Kidney epithelial cell (primary cell): ENCODE measurements at regions not wholly inside any gene's neighbourhood (a gene's known extent, or its start where the extent isn't known, plus 50 kb on each side); places are given as distances from the start of the nearest gene placed in this dataset.

Experiments used
- DNase-seq: peaks from one replicate; pipeline ENCODE4 v3.0.0-alpha.2; 2010; ENCODE audit warnings: low read depth
- H3K27me3 ChIP-seq: 2 replicates; pipeline ENCODE4 v1.6.0; 2011; ENCODE audit warnings: low read length; ENCODE audit not compliant: control insufficient read depth, insufficient read depth
- H3K36me3 ChIP-seq: 2 replicates; pipeline ENCODE4 v1.5.1; 2011; ENCODE audit warnings: low read length; ENCODE audit not compliant: control insufficient read depth, insufficient read depth
- H3K4me3 ChIP-seq: 2 replicates; pipeline ENCODE4 v1.5.1; 2011; ENCODE audit warnings: low read depth, mild to moderate bottlenecking, control low read depth, low read length
- CTCF ChIP-seq: IDR thresholded peaks from 2 replicates; pipeline ENCODE4 v1.5.1; 2011; ENCODE audit warnings: mild to moderate bottlenecking, moderate library complexity, low read length, control low read depth, inconsistent platforms; ENCODE audit not compliant: insufficient read depth, poor library complexity, severe bottlenecking

- Histone ChIP-seq H3K36me3 (no peaks in the 10 kb centered on the region), H3K4me3 (no peak overlapping the region), H3K27me3 (no peaks in the 10 kb centered on the region)
- DNase-seq, result no peak
- TF ChIP-seq CTCF, result no peak
These were observed 481.8 kb downstream of the GRXCR1 start for GRCh38 chr4:43374216-43374751.

- Histone ChIP-seq H3K36me3 (no peaks in the 10 kb centered on the region), H3K27me3 (no peaks in the 10 kb centered on the region), H3K4me3 (no peak overlapping the region)
- TF ChIP-seq CTCF, result no peak
- no peak for DNase-seq
These were observed 486.5 kb downstream of the GRXCR1 start for GRCh38 chr4:43379016-43379415.

- no peak for TF ChIP-seq CTCF
These were observed 487.6 kb downstream of the GRXCR1 start for GRCh38 chr4:43380093-43380492.

GRCh38 chr4:43391069-43391468, 498.6 kb downstream of the GRXCR1 start:
- no peak overlapping the region for H3K4me3 ChIP-seq
- DNase-seq, result no peak
- no peaks in the 10 kb centered on the region for H3K27me3 ChIP-seq
- no peak for TF ChIP-seq CTCF
- no peaks in the 10 kb centered on the region for H3K36me3 ChIP-seq

More at GRCh38 chr4:43380093-43380492, 487.6 kb downstream of the GRXCR1 start:
- no peak overlapping the region for H3K4me3 ChIP-seq
- H3K36me3 ChIP-seq, result no peaks in the 10 kb centered on the region
- no peak for DNase-seq
- H3K27me3 ChIP-seq, result no peaks in the 10 kb centered on the region

- no peak for TF ChIP-seq CTCF
These were observed 502.5 kb downstream of the GRXCR1 start for GRCh38 chr4:43394976-43395375.

GRCh38 chr4:43399726-43400125, 507.2 kb downstream of the GRXCR1 start:
- no peak for TF ChIP-seq CTCF
- no peak for DNase-seq
- H3K4me3 ChIP-seq, result no peak overlapping the region
- H3K27me3 ChIP-seq, result no peaks in the 10 kb centered on the region
- H3K36me3 ChIP-seq, result no peaks in the 10 kb centered on the region

More at GRCh38 chr4:43394976-43395375, 502.5 kb downstream of the GRXCR1 start:
- Histone ChIP-seq H3K36me3 (no peaks in the 10 kb centered on the region), H3K4me3 (no peak overlapping the region), H3K27me3 (no peaks in the 10 kb centered on the region)
- DNase-seq, result no peak
